ENCODE measurements at regions not wholly inside any gene's neighbourhood (a gene's known extent, or its start where the extent isn't known, plus 50 kb on each side); places are given as distances from the start of the nearest gene placed in this dataset.

DNA sequence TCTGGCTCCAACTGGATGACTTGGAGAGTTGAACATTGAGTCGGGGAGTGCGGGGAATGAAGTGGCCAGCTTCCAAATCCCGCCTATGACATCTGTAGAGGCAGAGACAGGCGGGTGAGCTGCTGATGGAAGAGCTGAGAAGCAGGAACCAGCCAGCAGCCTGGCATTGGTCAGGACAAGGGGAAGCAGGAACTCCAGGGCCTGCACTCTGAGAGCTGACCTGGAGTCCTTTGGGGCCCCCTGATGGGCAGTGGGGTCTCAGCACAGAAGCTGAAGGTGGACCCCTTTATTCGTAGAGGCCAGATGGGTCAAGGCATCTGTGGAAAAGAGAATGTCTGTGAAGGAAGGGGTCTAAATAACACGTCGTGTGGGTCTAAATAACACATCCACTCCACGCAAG is 57.0 kb downstream of the SEC61G start:
- H3K27me3 Mint-ChIP-seq (ENCODE audit: low read depth): no peaks in the 10 kb centered on the region
- no peaks in the 10 kb centered on the region for H3K36me3 Mint-ChIP-seq (ENCODE audit: low read depth)
- ChIA-PET POLR2A (no interaction called here), CTCF (no interaction called here)
- H3K4me3 Mint-ChIP-seq: no peak overlapping the region
- ATAC-seq (no peak), DNase-seq (no peak)
- H3K4me1 Mint-ChIP-seq (ENCODE audit: low read depth): no peaks in the 10 kb centered on the region
- H3K9me3 Mint-ChIP-seq (ENCODE audit: insufficient read depth): no peaks in the 10 kb centered on the region
- no peak overlapping the region for H3K27ac Mint-ChIP-seq

GRCh38 chr7:54699715-54700114 is 59.3 kb downstream of the SEC61G start:
- DNase-seq (no peak), ATAC-seq (no peak)
- Mint-ChIP-seq H3K27ac (no peak overlapping the region), H3K9me3 (ENCODE audit: insufficient read depth) (no peaks in the 10 kb centered on the region), H3K36me3 (ENCODE audit: low read depth) (no peaks in the 10 kb centered on the region), H3K27me3 (ENCODE audit: low read depth) (no peaks in the 10 kb centered on the region), H3K4me1 (ENCODE audit: low read depth) (no peaks in the 10 kb centered on the region), H3K4me3 (no peak overlapping the region)
- ChIA-PET POLR2A (no interaction called here), CTCF (no interaction called here)

GRCh38 chr7:54697659-54698186 is 61.3 kb downstream of the SEC61G start:
- ATAC-seq: no peak
- POLR2A ChIA-PET: no interaction called here

GRCh38 chr7:54690892-54691291 is 68.1 kb downstream of the SEC61G start:
- Mint-ChIP-seq H3K4me3 (no peak overlapping the region), H3K27ac (no peak overlapping the region), H3K27me3 (ENCODE audit: low read depth) (no peaks in the 10 kb centered on the region), H3K36me3 (ENCODE audit: low read depth) (no peaks in the 10 kb centered on the region), H3K9me3 (ENCODE audit: insufficient read depth) (no peaks in the 10 kb centered on the region), H3K4me1 (ENCODE audit: low read depth) (no peaks in the 10 kb centered on the region)
- DNase-seq: no peak
- ChIA-PET POLR2A (no interaction called here), CTCF (no interaction called here)
- no peak for ATAC-seq

More at GRCh38 chr7:54697659-54698186, 61.3 kb downstream of the SEC61G start:
- no peak overlapping the region for H3K27ac Mint-ChIP-seq
- CTCF ChIA-PET: no interaction called here
- no peak overlapping the region for H3K4me3 Mint-ChIP-seq
- DNase-seq: no peak
- no peaks in the 10 kb centered on the region for H3K27me3 Mint-ChIP-seq (ENCODE audit: low read depth)
- no peaks in the 10 kb centered on the region for H3K4me1 Mint-ChIP-seq (ENCODE audit: low read depth)
- no peaks in the 10 kb centered on the region for H3K36me3 Mint-ChIP-seq (ENCODE audit: low read depth)
- H3K9me3 Mint-ChIP-seq (ENCODE audit: insufficient read depth): no peaks in the 10 kb centered on the region

DNA sequence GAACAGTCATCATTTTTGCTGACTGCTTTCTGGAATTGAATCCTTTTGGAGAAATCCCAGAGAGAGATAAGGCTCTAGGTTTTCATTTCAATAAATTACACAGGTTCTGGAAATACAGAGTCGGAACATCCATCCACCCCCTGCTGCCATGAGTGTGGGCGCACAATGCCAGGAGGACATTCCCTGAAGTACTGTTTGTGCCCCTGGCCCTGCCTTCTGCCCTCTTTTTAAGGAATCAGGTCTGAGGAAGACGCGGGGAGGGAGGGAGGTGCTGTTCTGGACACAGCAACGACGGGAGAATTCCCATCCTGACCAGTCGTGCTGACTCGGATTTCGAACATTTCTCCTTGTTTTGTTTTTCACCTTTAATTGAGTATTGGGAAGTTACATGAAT is 69.0 kb downstream of the SEC61G start:
- Mint-ChIP-seq H3K27ac (no peak overlapping the region), H3K27me3 (ENCODE audit: low read depth) (no peaks in the 10 kb centered on the region), H3K36me3 (ENCODE audit: low read depth) (no peaks in the 10 kb centered on the region), H3K4me1 (ENCODE audit: low read depth) (no peaks in the 10 kb centered on the region), H3K4me3 (no peak overlapping the region), H3K9me3 (ENCODE audit: insufficient read depth) (no peaks in the 10 kb centered on the region)
- ATAC-seq (no peak), DNase-seq (no peak)
- ChIA-PET CTCF (no interaction called here), POLR2A (no interaction called here)

- no peaks in the 10 kb centered on the region for H3K36me3 Mint-ChIP-seq (ENCODE audit: low read depth)
- no peak for ATAC-seq
- no peaks in the 10 kb centered on the region for H3K4me1 Mint-ChIP-seq (ENCODE audit: low read depth)
- no peak overlapping the region for H3K27ac Mint-ChIP-seq
- DNase-seq: no peak
- CTCF ChIA-PET: no interaction called here
- H3K4me3 Mint-ChIP-seq: no peak overlapping the region
- POLR2A ChIA-PET: no interaction called here
- no peaks in the 10 kb centered on the region for H3K27me3 Mint-ChIP-seq (ENCODE audit: low read depth)
- no peaks in the 10 kb centered on the region for H3K9me3 Mint-ChIP-seq (ENCODE audit: insufficient read depth)
These were observed 69.5 kb downstream of the SEC61G start for GRCh38 chr7:54689394-54690049.

DNA sequence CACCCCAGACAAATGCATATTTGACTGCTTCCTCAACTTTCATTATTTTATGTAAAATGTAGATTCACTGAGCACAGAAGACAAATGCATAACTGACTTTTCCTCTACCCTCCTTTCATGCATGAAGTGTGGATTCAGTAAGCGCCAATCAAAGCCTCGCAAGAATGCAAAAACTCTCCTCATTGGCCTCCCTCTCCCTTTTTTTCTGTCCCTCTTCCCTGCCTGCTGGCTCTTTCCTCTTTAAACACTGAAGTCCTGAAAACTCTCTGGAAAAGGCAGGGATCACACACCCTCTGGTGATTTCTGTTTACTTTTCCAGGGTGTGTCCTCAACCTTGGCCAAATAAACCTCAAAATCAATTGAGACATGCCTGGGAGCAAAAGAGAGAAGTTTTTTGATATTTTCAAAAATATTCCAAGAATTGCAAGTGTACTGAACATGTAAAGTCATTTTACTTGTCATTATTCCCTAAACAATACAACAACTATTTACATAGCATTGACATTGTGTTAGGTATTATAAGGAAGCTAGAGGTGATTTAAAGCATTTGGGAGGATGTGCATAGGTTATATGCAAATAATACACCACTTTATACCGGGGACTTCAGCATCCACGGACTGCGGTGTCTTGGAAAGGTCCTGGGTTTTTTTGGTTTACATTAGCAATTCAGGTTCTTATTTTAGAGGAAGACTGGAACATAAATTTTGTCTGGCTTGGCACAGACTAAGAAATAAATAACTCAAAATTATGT is 71.4 kb downstream of the SEC61G start:
- POLR2A ChIA-PET: no interaction called here
- no peaks in the 10 kb centered on the region for H3K4me1 Mint-ChIP-seq (ENCODE audit: low read depth)
- H3K27ac Mint-ChIP-seq: no peak overlapping the region
- H3K9me3 Mint-ChIP-seq (ENCODE audit: insufficient read depth): no peaks in the 10 kb centered on the region
- no peak overlapping the region for H3K4me3 Mint-ChIP-seq
- no peaks in the 10 kb centered on the region for H3K27me3 Mint-ChIP-seq (ENCODE audit: low read depth)
- ATAC-seq: no peak
- H3K36me3 Mint-ChIP-seq (ENCODE audit: low read depth): no peaks in the 10 kb centered on the region
- DNase-seq: no peak
- CTCF ChIA-PET: no interaction called here

DNA sequence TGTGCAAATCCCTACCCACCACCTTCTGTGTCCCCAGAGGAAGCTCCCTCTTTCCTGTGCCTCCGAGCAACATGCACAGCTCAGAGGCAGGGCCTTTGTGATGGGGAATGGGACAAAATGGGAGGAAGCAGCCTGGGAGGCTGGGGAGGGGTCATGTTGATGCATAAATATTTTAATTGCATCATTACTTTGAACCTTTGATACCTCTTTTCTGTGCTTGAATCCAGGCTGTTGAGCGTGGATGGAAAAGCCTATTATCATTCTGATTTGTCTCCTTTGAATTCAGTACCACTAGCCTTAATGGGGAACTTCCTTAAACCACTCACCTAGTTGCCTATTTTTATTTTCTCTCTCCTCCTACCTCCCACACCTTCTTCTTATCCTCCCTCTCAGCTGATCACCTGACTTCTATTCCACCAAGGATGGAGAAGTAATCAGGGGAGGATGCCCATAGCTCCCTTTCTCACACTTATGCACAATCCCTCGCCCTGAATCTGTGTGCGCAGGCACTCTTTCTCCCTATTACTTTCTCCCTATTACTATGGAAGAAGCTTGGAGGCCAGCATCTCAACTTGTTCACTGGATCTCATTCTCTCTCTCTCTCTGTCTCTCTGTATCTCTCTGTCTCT is 78.5 kb downstream of the SEC61G start:
- CTCF ChIA-PET: no interaction called here
- no peaks in the 10 kb centered on the region for H3K27me3 Mint-ChIP-seq (ENCODE audit: low read depth)
- ATAC-seq: no peak
- H3K36me3 Mint-ChIP-seq (ENCODE audit: low read depth): no peaks in the 10 kb centered on the region
- no peaks in the 10 kb centered on the region for H3K9me3 Mint-ChIP-seq (ENCODE audit: insufficient read depth)
- no peaks in the 10 kb centered on the region for H3K4me1 Mint-ChIP-seq (ENCODE audit: low read depth)
- no peak for DNase-seq
- H3K4me3 Mint-ChIP-seq: no peak overlapping the region
- POLR2A ChIA-PET: no interaction called here
- H3K27ac Mint-ChIP-seq: no peak overlapping the region

- no peaks in the 10 kb centered on the region for H3K4me1 Mint-ChIP-seq (ENCODE audit: low read depth)
- H3K27me3 Mint-ChIP-seq (ENCODE audit: low read depth): no peaks in the 10 kb centered on the region
- DNase-seq: no peak
- no peak overlapping the region for H3K27ac Mint-ChIP-seq
- no peak overlapping the region for H3K4me3 Mint-ChIP-seq
- H3K36me3 Mint-ChIP-seq (ENCODE audit: low read depth): no peaks in the 10 kb centered on the region
- H3K9me3 Mint-ChIP-seq (ENCODE audit: insufficient read depth): no peaks in the 10 kb centered on the region
- ChIA-PET POLR2A (no interaction called here), CTCF (no interaction called here)
- ATAC-seq: no peak
These were observed 79.6 kb downstream of the SEC61G start for GRCh38 chr7:54679490-54679817.

- Mint-ChIP-seq H3K27ac (no peak overlapping the region), H3K4me3 (no peak overlapping the region), H3K9me3 (ENCODE audit: insufficient read depth) (no peaks in the 10 kb centered on the region), H3K4me1 (ENCODE audit: low read depth) (no peaks in the 10 kb centered on the region), H3K36me3 (ENCODE audit: low read depth) (no peaks in the 10 kb centered on the region), H3K27me3 (ENCODE audit: low read depth) (no peaks in the 10 kb centered on the region)
- no peak for ATAC-seq
- no peak for DNase-seq
- CTCF ChIA-PET: no interaction called here
- POLR2A ChIA-PET: no interaction called here
These were observed 80.1 kb downstream of the SEC61G start for GRCh38 chr7:54678763-54679489.

- no peaks in the 10 kb centered on the region for H3K9me3 Mint-ChIP-seq (ENCODE audit: insufficient read depth)
- ATAC-seq: no peak
- H3K4me3 Mint-ChIP-seq: no peak overlapping the region
- no peak for DNase-seq
- no peaks in the 10 kb centered on the region for H3K27me3 Mint-ChIP-seq (ENCODE audit: low read depth)
- no peak overlapping the region for H3K27ac Mint-ChIP-seq
- ChIA-PET POLR2A (no interaction called here), CTCF (no interaction called here)
- H3K4me1 Mint-ChIP-seq (ENCODE audit: low read depth): no peaks in the 10 kb centered on the region
- no peaks in the 10 kb centered on the region for H3K36me3 Mint-ChIP-seq (ENCODE audit: low read depth)
These were observed 84.1 kb downstream of the SEC61G start for GRCh38 chr7:54674891-54675290.

- ChIA-PET POLR2A (no interaction called here), CTCF (interaction anchor here (0.6 kb wide), 1 partner anchor 87 kb away, joined by 3 read pairs; the partner anchor contains the start of gene SEC61G)
- Mint-ChIP-seq H3K27me3 (ENCODE audit: low read depth) (no peaks in the 10 kb centered on the region), H3K9me3 (ENCODE audit: insufficient read depth) (no peaks in the 10 kb centered on the region), H3K27ac (no peak overlapping the region), H3K4me1 (ENCODE audit: low read depth) (no peaks in the 10 kb centered on the region), H3K4me3 (no peak overlapping the region), H3K36me3 (ENCODE audit: low read depth) (no peaks in the 10 kb centered on the region)
- no peak for ATAC-seq
- DNase-seq: no peak
These were observed 86.5 kb downstream of the SEC61G start for GRCh38 chr7:54672519-54672918.
